ENCODE measurements at regions not wholly inside any gene's neighbourhood (a gene's known extent, or its start where the extent isn't known, plus 50 kb on each side); places are given as distances from the start of the nearest gene placed in this dataset.

- Histone ChIP-seq H3K9me3 (no peaks in the 10 kb centered on the region), H3K4me3 (no peak overlapping the region), H3K27me3 (no peaks in the 10 kb centered on the region), H3K4me1 (no peaks in the 10 kb centered on the region), H3K36me3 (no peaks in the 10 kb centered on the region), H3K27ac (no peak overlapping the region)
- in situ Hi-C loops (cut with MboI; ENCODE audit: low pct_ligation_motif_present in 1 of 4, low pct_unique_long_range_greater_than_20kb in 1 of 4, low sequenced_read_pairs in 3 of 4) = no loop called here
- DNase-seq = no peak
- TF ChIP-seq POLR2A (IDR thresholded peaks at IDR 0.05) (no peak), POLR2AphosphoS5 (IDR thresholded peaks at IDR 0.05) (no peak), EP300 (IDR thresholded peaks at IDR 0.05; ENCODE audit: low read depth) (no peak)
- TF ChIP-seq, protein P1, sequence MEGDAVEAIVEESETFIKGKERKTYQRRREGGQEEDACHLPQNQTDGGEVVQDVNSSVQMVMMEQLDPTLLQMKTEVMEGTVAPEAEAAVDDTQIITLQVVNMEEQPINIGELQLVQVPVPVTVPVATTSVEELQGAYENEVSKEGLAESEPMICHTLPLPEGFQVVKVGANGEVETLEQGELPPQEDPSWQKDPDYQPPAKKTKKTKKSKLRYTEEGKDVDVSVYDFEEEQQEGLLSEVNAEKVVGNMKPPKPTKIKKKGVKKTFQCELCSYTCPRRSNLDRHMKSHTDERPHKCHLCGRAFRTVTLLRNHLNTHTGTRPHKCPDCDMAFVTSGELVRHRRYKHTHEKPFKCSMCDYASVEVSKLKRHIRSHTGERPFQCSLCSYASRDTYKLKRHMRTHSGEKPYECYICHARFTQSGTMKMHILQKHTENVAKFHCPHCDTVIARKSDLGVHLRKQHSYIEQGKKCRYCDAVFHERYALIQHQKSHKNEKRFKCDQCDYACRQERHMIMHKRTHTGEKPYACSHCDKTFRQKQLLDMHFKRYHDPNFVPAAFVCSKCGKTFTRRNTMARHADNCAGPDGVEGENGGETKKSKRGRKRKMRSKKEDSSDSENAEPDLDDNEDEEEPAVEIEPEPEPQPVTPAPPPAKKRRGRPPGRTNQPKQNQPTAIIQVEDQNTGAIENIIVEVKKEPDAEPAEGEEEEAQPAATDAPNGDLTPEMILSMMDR (IDR thresholded peaks at IDR 0.05) = no peak
- WGBS, 2 donors (ENCODE audit: low coverage in 1 of 2) = 76 to 83% methylated on average over 2 of the region's 2 CpGs
- intact Hi-C loops (cut with DNase I; ENCODE audit: low total_unique reads) = no loop called here
These were observed 743.2 kb downstream of the TRAM1L1 start for GRCh38 chr4:116342143-116342542.

DNA sequence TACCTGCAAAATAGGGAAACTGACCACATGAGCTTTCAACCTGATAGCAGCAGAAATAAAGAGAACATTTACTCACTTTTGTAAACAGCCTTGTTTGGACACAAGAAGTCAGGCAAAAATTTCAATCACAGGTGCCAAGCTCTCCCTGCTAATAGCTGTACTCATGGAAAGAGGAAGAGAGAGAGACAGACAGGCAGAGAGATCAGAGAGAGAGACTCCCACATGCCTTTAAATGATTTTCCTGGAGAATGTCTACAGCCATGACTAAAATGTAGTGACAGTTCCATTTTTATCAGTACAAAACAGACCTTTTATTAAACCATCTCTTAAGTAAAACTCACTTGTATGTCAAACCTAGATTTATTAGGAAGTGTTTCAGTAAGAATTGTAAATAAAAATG lies 752.9 kb downstream of the TRAM1L1 start:
- no peak overlapping the region for H3K27ac ChIP-seq
- in situ Hi-C loops (cut with MboI; ENCODE audit: low pct_ligation_motif_present in 1 of 4, low pct_unique_long_range_greater_than_20kb in 1 of 4, low sequenced_read_pairs in 3 of 4) (no loop called here), intact Hi-C loops (cut with DNase I; ENCODE audit: low total_unique reads) (no loop called here)

GRCh38 chr4:116328261-116328860 lies 757.0 kb downstream of the TRAM1L1 start:
- H3K36me3 ChIP-seq = no peaks in the 10 kb centered on the region
- intact Hi-C loops (cut with DNase I; ENCODE audit: low total_unique reads) = no loop called here
- no peak overlapping the region for H3K4me3 ChIP-seq
- H3K4me1 ChIP-seq = no peaks in the 10 kb centered on the region
- no peak overlapping the region for H3K27ac ChIP-seq
- TF ChIP-seq POLR2AphosphoS5 (IDR thresholded peaks at IDR 0.05) = no peak
- TF ChIP-seq EP300 (IDR thresholded peaks at IDR 0.05; ENCODE audit: low read depth) = no peak
- TF ChIP-seq, protein P1 (IDR thresholded peaks at IDR 0.05) = no peak
- TF ChIP-seq POLR2A (IDR thresholded peaks at IDR 0.05) = no peak
- no peaks in the 10 kb centered on the region for H3K9me3 ChIP-seq
- no peaks in the 10 kb centered on the region for H3K27me3 ChIP-seq
- DNase-seq = no peak
- in situ Hi-C loops (cut with MboI; ENCODE audit: low pct_ligation_motif_present in 1 of 4, low pct_unique_long_range_greater_than_20kb in 1 of 4, low sequenced_read_pairs in 3 of 4) = no loop called here
- 78 to 89% methylated on average over 2 of the region's 2 CpGs for WGBS, 2 donors (ENCODE audit: low coverage in 1 of 2)

More for the DNA sequence above, 752.9 kb downstream of the TRAM1L1 start:
- H3K4me1 ChIP-seq = no peaks in the 10 kb centered on the region
- H3K27me3 ChIP-seq = no peaks in the 10 kb centered on the region
- no peak for DNase-seq
- no peak overlapping the region for H3K4me3 ChIP-seq
- H3K9me3 ChIP-seq = no peaks in the 10 kb centered on the region
- TF ChIP-seq, protein P1 (IDR thresholded peaks at IDR 0.05) = no peak
- TF ChIP-seq POLR2A (IDR thresholded peaks at IDR 0.05) (no peak), EP300 (IDR thresholded peaks at IDR 0.05; ENCODE audit: low read depth) (no peak), POLR2AphosphoS5 (IDR thresholded peaks at IDR 0.05) (no peak)
- H3K36me3 ChIP-seq = no peaks in the 10 kb centered on the region

DNA sequence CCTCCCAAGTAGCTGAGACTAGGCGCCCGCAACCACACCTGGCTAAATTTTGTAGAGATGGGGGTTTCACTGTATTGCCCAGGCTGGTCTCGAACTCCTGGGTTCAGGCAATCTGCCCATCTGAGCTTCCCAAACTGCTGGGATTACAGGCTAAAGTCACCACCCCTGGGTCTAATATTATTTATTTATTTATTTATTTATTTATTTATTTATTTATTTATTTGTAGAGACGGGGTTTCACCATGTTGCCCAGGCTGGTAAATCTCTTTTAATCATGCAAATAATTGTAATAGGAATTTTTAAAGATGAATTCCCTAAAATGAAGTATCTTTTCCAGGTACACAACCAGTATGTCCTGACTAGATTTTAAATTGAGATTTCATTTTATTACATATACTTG lies 761.8 kb downstream of the TRAM1L1 start:
- H3K4me1 ChIP-seq = no peaks in the 10 kb centered on the region
- 79 to 88% methylated on average over 4 of the region's 4 CpGs for WGBS, 2 donors (ENCODE audit: low coverage in 1 of 2)
- no peak overlapping the region for H3K4me3 ChIP-seq
- TF ChIP-seq POLR2AphosphoS5 (IDR thresholded peaks at IDR 0.05) (no peak), EP300 (IDR thresholded peaks at IDR 0.05; ENCODE audit: low read depth) (no peak), POLR2A (IDR thresholded peaks at IDR 0.05) (no peak)
- TF ChIP-seq, protein P1 (IDR thresholded peaks at IDR 0.05) = no peak
- in situ Hi-C loops (cut with MboI; ENCODE audit: low pct_ligation_motif_present in 1 of 4, low pct_unique_long_range_greater_than_20kb in 1 of 4, low sequenced_read_pairs in 3 of 4) (no loop called here), intact Hi-C loops (cut with DNase I; ENCODE audit: low total_unique reads) (no loop called here)
- no peaks in the 10 kb centered on the region for H3K27me3 ChIP-seq
- H3K27ac ChIP-seq = no peak overlapping the region
- no peaks in the 10 kb centered on the region for H3K36me3 ChIP-seq
- no peak for DNase-seq
- no peaks in the 10 kb centered on the region for H3K9me3 ChIP-seq

All from transverse colon (tissue), 4 donors.